NCI-H345 (cell line): ENCODE measurements at regions not wholly inside any gene's neighbourhood (a gene's known extent, or its start where the extent isn't known, plus 50 kb on each side); places are given as distances from the start of the nearest gene placed in this dataset.

Source experiments
- DNase-seq: peaks from one replicate; lab custom pipeline; 2025; lab: John Stamatoyannopoulos, UW

DNA sequence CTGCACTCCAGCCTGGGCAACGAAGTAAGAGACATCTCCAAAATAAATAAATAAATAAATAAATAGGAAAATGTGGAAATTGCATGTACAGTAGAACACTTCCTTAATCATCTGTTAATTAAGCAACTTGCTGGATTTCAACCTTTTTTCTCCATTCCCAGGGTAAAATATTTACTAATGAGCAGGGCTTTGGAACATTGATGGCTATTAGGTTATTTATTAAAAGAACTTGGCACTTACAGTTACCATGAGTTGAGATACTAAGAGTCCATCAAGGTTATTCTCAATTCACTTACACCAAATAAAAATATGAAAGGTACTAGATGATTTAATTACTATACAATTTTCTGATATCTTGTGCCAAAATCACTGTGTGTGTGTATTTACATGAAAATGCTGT, 607.1 kb downstream of the PCDH18 start:
- DNase-seq, result no peak

DNA sequence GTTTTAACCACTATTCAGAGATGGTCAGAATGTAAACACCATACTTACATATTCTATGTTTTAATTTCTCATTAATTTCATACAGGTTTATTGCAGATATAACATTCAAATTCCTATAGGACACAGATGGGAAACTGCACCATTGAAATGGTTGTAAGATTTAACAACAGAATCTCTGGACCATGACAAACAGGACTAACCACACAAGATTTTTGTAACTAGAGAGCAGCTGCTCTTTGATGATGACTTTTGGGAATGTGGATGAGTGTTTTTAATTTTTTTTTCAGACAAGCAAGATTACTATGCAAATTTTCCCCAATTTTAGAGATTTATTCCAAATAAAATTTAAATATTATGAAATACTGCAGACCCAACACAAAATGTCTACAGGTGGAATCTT, 610.2 kb downstream of the PCDH18 start:
- DNase-seq, result no peak

DNA sequence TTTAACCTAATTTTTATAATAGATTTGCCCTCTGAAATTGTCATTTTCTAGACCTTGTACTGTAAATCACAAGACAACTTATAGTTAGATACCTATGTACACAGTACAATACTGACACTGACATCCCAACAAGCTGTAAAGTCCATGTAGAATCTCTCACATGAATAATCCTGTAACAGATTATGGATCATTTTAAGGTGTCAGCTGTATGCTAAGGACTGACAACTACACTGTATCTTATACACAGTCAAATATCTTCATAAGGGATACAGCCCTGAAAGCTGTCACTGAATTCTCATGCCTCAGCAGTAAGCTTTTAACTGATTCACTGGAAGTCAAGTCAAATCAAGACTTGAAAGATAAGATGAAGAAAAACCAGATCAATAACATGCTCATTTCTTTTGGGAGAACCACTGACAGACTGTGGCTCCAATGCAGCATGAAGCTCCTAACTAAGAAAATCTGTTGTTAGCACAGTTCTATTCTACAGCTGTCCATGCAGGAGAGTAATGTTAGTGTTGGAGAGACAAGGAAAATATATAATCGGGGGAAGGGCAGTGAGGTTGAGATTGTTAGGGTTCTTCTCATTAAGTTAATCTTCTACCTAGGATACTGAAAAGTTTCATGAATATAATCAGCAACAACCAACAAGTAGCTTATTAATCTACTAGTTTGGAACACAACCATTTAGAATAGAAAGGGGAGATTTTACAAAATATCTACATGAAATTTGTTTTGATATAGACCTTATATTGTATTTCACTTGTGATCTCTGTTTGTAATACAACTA, 612.0 kb downstream of the PCDH18 start:
- DNase-seq, result no peak

DNA sequence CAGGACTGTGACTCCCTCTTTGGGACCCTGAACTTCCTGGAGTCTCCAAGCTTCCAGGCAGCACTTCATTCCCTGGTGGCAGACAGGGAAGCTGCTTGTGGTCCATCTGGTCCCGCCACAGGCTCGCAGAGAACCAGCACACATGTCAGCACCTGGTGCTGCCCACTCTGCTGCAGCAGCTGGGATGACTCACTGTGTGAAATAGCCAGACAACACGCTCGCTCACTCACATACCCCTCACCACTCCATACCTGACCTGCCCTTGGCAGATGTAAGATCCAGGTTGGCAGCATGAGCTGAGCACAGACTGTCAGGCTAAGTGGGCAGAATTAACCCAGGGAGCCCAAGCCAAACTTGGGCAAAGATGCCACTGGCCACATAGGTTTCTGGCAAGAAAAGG, 613.5 kb downstream of the PCDH18 start:
- no peak for DNase-seq

DNA sequence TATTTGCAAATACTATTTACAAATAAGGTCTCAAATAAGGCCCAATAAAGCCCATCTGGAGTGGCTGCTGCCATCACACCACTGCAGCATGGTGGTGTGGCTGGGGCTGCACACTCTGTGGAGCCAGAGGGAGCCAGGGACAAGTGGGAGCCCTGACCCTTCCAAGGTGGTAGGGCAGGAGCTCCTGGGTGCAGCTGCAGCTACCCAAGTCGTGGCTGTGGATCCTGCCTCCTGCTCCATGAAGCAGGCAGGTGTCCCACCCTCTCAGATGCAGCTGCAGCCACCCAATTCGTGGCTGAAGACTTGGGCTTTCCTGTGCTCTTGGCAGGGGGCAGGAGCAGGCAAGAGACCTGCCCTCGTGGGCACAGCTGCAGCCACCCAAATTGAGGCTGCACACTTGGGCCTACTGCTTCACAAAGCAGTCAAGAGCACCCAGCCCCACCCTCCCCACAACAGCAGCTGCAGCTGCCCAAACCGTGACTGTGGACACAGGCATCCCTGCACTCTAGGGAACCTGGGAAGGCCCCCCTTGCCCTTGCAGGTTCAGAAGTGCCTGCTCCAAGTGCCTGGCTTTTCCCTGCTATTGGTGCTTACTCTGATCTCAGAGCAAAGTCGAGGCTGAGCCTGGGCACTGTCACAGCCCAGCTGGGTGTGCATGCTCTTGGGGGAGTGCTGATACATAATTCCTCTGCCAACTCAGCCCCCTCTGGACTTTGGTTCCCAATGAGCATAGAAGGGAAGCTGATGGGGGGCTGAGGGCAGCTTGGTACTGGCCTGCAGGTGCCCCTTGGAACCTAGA, 614.8 kb downstream of the PCDH18 start:
- no peak for DNase-seq

DNA sequence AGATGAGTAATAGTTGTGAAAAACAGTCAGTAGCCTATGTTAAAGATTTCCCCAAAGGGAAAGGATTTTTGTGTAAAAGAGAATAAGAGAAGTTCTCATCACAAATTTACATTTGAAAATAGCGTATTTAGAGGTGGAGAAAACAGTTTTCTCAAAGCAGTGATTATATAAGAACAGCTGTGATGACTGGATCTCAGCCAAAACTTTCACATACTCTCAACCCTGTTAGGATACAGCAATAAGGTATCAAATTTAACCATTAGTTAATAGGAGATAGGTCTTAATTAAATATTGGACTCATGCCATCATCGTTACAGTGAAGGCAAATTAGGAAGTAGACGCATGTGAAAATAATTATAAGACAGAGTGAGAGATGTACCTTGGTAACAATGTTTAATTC, 622.7 kb downstream of the PCDH18 start:
- DNase-seq, result peak; percentile 16

DNA sequence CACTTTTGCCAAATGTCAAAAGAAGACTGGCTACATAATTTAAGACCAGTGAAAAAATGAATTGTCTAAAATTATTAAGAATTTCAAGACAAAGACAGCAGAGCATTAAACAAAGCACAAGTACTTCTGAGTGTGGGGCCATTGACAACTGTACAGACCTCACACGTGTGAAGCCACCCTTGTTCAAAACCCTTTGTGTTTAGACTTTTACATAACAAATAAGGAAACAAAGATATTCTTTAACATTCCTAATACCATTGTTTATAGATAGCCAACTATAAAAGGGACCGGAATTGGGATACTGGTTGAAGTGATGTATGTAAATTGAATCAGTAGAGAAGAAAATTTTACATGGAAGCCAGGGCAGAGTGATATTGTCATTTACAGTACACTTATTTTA, 624.2 kb downstream of the PCDH18 start:
- DNase-seq, result no peak

DNA sequence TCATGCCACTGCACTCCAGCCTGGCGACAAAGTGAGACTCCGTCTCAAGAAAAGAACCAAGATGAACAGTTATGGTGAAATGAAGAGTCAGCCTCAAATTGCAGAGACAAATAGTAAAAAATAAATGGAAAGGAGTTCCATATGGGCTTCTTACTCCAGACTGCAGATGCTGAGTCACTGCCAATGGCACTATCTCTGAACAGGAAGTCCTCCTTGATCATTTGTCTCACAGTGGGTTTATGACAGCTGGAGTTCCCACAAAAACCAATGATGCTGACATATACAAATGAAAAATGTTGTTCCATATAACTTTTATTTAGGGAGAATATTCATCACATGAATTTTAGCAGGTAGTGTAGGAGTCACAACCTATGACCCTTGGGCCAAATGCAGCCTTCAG, 631.6 kb downstream of the PCDH18 start:
- DNase-seq, result no peak

DNA sequence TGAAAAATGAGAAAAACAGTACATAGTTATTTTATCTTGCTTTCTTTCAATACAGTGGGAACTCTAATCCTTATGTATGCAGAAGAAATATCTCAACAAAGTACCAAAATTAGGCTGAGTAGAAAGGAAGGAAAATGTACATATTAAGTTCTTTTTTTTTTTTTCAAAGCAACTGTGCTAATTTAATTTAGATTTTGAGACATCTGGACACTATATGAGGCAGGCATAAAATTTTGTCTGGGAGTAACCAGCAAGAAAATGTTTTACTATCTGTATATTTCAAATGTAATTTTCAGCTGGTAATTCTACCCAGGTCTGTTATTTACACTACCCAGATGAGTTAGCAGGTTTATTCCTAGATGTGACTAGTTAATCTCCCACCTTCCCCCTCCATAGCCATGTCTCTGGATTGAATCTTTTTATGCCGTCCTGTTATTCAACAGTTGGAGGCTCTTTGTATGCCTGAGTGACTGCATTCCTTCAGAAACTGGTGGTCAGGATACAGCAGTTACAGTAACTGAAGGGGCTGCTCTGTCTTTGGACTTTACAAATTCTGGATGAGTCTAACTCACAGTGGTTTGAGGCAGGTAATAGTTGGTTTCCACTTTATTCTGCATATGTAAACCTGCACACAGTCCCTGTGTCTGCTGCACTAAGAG, 633.6 kb downstream of the PCDH18 start:
- no peak for DNase-seq

DNA sequence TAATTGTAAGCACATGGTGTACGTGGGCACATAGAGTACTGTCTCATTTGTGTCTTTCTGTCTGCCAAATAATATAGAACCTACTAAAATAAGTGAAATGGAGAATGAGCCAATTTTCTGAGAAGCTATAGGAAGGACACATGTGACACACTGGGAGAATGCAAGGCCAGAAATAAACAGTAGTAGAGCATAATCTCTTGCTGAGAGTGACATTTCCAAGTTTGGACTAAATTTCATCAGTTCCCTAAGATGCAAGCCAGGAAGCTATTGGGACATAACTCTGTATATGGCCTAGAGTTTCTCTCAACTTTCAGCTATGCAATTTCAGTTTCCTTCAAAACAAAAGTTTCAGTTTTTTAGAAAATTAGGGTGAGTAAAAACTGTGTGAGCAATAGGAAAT, 638.7 kb downstream of the PCDH18 start:
- DNase-seq, result no peak

DNA sequence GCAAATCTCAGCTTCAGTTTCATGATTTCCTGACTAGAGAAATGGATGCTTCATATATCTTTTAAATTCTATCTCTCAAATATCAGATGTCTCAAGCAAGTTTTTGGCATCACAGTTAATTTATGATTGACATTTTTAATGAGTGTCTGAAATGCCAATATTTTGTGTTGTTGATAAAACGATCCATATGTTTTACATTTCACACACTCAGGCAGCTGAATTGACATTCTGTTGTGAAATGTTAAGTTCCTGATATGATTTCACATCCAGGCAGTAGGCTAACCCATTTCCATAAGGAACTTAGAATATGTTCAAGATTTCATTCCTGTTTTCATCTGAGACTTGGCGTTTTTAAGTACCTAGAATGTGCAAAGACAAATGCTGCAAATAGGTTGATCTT, 650.6 kb downstream of the PCDH18 start:
- no peak for DNase-seq

DNA sequence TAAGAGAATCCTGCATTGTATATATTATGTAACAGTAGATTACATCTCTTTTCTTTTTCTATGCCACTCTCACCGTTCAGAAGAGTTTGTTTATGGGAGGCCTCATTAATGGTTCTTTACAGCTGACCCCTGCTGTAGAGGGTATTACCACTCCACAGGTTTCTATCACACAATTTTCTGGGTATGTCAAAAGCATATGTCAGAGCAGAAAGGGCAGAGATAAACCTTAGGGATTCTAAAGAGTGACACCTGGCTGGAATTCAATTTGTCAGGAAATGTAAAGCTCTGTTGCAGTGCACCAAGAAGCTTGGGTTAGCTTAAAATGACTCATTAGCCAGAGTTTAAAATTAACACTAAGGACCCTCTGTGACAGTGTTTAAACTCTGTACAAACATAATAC, 658.7 kb downstream of the PCDH18 start:
- no peak for DNase-seq

DNA sequence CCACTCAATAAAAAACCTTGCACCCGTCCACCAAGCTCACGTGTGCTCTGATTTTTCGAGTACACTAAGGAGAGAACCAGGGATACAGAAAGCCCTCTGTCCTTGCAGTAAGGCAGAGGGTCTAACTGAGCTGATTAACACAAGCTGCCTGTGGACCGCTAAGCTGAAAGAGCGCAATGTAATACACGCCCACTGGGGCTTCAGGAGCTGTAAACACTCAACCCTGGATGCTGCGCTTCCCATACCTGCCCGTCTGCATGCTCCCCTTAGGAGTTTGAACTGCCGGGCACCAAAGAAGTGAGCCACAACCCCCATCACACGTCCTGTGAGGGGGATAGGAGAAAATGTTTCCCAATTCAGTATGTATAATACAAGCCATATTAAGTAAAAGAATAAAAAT, 664.8 kb downstream of the PCDH18 start:
- no peak for DNase-seq

DNA sequence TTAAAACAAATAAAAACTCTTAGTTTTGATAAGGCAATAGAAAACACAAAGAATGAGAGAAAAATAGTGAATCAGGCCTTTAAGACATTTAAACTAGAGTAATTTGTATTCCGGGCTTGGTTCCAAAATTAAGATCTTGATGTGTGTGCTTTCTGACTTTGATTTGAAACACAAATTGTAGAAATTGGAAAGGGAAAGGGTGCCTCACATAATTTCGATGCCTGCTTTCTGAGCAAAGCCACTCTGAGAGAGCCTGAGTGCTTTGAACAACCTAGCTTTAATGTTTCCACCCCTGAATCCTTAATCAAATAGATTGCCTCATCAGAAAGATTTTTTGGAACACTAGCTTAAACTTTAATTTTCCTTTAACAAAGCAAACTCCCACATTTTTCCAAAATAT, 666.8 kb downstream of the PCDH18 start:
- DNase-seq, result no peak

DNA sequence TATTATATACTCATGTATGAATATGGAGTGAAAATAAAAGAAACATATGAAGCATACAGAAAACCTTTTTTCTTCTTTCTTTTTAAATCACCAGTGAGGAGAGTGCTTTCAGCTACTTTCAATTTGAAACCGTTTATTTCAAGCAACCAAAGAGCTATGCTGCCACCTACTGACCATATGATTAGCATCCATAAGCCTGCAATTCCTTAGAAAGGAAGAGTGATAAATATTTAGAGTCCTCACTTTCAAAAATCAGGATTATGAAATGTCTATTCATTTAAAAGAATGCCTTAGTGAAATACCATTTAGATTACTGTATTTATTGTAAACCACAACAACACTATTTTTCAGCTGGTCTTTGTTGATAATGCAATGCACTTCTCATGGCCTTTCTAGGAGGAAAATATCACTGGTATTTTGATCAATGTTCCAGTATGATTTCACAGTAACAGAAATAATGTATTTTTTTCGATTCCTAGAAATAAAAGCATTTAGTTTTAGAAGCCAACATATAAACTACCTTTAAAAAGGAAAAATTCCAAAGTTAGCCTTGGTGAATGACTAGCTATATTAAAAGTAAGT, 667.6 kb downstream of the PCDH18 start:
- peak; percentile 61 for DNase-seq

DNA sequence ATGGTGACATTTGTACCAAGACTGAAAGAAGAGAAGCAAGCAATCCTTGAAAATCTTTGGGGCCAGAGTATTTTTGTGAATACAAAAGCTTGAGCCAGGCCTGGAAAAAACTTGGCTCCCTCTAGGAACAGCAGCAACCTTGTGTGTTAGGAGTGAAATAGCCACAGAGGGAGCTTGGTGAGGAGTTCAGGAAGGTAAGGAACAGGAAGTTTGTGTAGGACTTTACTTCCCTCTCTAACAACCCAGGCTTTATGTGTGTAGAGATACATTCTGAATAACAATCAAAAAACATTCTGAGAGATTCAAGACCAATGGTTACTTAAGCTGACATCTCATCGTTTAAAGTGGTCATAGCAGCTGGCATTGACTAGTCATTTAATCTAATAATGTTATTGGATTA, 668.5 kb downstream of the PCDH18 start:
- no peak for DNase-seq

DNA sequence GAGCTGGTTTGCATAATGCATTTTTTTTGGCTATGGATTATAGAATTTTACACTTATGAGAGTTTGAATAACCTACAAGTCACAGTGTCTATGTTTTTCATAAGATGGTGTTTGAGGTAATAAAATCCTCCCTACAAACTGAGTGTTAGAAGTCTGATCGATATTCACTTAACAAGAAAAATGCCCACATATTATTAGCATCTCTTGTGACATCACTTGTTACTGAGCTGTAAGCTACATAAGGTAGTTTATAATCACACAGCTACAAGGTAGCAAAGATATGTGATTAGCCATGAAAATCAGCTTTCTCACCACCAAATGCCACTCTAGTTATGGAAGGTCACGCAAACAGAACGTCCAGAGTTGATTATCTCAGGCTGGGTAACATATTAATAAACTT, 669.6 kb downstream of the PCDH18 start:
- DNase-seq, result no peak

DNA sequence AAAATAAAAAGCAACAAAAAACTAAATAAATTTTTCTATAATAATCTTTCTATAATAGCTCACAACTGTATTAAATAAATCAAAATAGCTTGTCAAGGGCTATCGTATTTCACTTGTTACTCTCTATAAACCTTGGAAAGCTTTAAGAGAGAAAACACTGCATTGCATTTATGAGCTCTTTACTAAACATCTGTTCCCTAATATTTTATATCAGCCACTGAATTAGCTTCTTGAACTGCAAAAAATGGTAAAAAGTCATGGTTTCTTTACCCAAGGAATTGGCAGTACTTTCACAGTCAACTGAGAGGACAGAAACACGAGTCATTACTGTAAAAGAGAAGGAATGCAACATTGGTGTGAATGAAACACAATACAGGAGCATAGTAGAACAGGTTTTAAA, 671.2 kb downstream of the PCDH18 start:
- no peak for DNase-seq

DNA sequence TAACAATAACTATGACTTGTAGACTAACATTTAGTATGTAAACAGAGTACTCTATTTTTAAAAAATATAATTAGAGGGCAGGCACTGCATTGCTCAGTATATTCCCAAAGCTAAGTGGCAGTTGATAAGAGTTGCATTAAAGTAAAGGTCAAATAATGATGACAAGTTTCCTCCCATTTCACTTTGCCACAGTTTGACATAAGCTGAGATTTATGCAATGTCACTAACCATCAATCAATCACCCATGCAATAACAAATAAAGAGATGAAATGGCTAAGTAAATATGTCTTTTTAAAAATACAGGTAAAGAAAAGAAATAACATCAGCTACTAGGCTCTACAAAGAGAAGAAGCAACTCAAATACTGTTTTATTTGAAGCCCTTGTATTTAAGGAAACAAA, 673.4 kb downstream of the PCDH18 start:
- no peak for DNase-seq

DNA sequence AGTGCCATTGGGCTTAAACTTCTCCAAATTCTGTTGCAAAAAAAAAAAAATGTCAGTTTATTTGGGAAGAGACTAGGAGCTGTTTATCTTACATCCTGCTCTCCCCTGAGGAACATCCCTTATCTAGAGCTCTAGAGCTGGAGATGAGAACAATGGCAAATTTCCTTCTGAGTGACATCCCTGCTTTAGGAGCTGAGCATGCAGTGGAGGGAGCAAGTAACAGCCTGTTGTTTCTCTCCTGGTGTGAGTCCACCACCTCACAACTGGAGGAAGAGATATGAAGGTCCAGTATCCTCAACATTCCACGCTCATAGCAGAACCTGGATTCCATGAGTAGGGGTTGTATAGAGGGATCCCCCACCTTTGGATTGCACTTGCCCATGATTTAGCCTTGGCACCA, 676.4 kb downstream of the PCDH18 start:
- DNase-seq, result no peak

DNA sequence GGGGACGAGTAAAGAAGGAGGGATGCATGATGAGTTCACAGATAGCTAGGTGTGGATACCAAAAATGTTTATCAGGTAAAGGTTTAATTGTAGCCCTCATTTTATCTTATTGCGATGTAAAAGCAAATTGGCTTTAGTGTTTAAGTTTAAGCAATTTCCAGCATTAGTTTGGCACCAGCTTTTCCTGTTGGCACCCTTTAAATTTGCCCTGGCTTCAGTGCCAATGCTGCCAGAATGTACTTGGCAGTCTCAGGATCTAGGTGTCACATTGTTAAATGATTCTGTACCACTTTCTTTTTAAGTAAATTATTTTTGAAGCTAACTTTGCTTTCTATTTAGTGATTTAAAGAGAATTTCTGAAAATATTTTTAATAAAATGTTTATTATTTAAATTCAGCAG, 681.8 kb downstream of the PCDH18 start:
- DNase-seq, result no peak

DNA sequence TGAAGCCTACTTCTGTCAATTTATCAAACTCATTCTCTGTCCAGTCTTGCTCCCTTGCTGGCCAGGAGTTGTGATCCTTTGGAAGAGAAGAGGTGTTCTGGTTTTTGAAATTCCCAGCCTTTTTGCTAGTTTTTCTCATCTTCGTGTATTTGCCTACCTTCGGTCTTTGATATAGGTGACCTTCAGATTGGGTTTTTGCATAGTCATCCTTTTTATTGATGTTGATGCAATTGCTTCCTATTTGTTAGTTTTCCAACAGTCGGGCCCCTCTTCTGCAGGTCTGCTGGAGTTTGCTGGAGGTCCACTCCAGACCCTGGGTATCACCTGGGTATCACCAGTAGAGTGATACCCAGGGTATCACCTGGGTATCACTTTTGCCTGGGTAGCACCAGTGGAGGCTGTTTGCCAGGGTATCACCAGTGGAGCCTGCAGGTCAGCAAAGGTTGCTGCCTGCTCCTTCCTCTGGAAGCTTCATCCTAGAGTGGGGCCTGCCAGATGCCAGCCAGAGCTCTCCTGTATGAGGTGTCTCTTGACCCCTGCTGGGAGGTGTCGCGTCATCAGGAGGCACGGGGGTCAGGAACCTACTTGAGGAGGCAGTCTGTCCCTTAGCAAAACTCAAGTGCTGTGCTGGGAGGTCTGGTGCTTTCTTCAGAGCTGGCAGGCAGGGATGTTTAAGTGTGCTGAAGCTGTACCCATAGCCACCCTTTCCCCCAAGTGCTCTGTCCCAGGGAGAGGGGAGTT, 684.2 kb downstream of the PCDH18 start:
- no peak for DNase-seq
